Endothelial cell of umbilical vein (primary cell): ENCODE measurements at regions not wholly inside any gene's neighbourhood (a gene's known extent, or its start where the extent isn't known, plus 50 kb on each side); places are given as distances from the start of the nearest gene placed in this dataset.

ENCODE experiments used
- BruUV-seq: library from RNA; stranded (reverse); fragments of 400-500 nt; replicated peaks from 2 replicates; lab custom pipeline; 2021; lab: Mats Ljungman, UMichigan
- CTCF ChIA-PET: fragments of 300-600, 350-600 bp; sonication (Branson Sonifier 250); formaldehyde crosslinking; loops from one replicate; lab custom pipeline; 2021; ENCODE audit warnings: antibody characterized with exemption, inconsistent platforms; lab: Charles Lee
- POLR2A ChIA-PET: fragments of 300-600, 350-600 bp; sonication (Branson Sonifier 250); formaldehyde crosslinking; loops from one replicate; lab custom pipeline; 2021; ENCODE audit warnings: antibody characterized with exemption, inconsistent platforms; lab: Charles Lee
- DNase-seq: peaks from one replicate; pipeline ENCODE4 v3.0.0-alpha.2; 2011; ENCODE audit warnings: low read depth, low spot score
- FAIRE-seq: peaks from 2 replicates; lab custom pipeline; 2011; peaks lifted over from hg19 to GRCh38; lab: Jason Lieb, UNC
- H2AFZ ChIP-seq: 2 replicates; pipeline ENCODE4 v1.6.0; 2012; ENCODE audit warnings: low read depth, low read length, control low read depth, inconsistent platforms
- H3K27ac ChIP-seq: 2 replicates; pipeline ENCODE4 v1.5.1; 2011; ENCODE audit warnings: low read depth, mild to moderate bottlenecking, control low read depth, low read length, moderate library complexity; ENCODE audit not compliant: insufficient read depth
- H3K27me3 ChIP-seq, 2 experiments: 2 replicates each; pipeline versions ENCODE4 v1.6.0 to v1.6.1; 2011; ENCODE audit warnings: low read length in 2 of 2, mixed read lengths in 1 of 2; ENCODE audit not compliant: control insufficient read depth in 2 of 2, insufficient read depth in 2 of 2
- H3K36me3 ChIP-seq, 2 experiments: 2 replicates in 1 of 2; 3 replicates in 1 of 2; pipeline ENCODE4 v1.5.1; 2011; ENCODE audit warnings: low read length in 2 of 2, mild to moderate bottlenecking in 1 of 2, moderate library complexity in 1 of 2; ENCODE audit not compliant: control insufficient read depth in 2 of 2, insufficient read depth in 2 of 2; ENCODE audit errors: extremely low read depth in 1 of 2
- H3K4me1 ChIP-seq: 3 replicates; pipeline ENCODE4 v1.5.1; 2011; ENCODE audit warnings: mild to moderate bottlenecking, low read length; ENCODE audit not compliant: control insufficient read depth, insufficient read depth; ENCODE audit errors: extremely low read depth
- H3K4me2 ChIP-seq: 2 replicates; pipeline ENCODE4 v1.6.1; 2011; ENCODE audit warnings: low read length, control low read depth, mixed read lengths; ENCODE audit not compliant: insufficient read depth
- H3K4me3 ChIP-seq, 3 experiments: fragments of 200-600 bp in 1 of 3; sonication (generic), shearing (Covaris generic) in 1 of 3; replicated peaks in 1 of 3; 2 replicates each; pipeline ENCODE4 v1.5.1; 2011 to 2016; ENCODE audit warnings: control low read depth in 3 of 3, low read length in 3 of 3, mild to moderate bottlenecking in 2 of 3, inconsistent platforms in 1 of 3, low read depth in 1 of 3, moderate library complexity in 1 of 3; ENCODE audit not compliant: insufficient read depth in 1 of 3
- H3K79me2 ChIP-seq: 2 replicates; pipeline ENCODE4 v1.6.0; 2012; ENCODE audit warnings: low read length, inconsistent platforms; ENCODE audit not compliant: control insufficient read depth, insufficient read depth
- H3K9ac ChIP-seq: replicated peaks from 2 replicates; pipeline ENCODE3; 2011; ENCODE audit warnings: low read length, control low read depth; ENCODE audit not compliant: insufficient read depth; ENCODE audit errors: extremely low read depth
- H3K9me1 ChIP-seq: replicated peaks from 3 replicates; pipeline ENCODE4 v1.6.0; 2011; ENCODE audit warnings: mild to moderate bottlenecking, low read length; ENCODE audit not compliant: control insufficient read depth, insufficient read depth; ENCODE audit errors: extremely low read depth
- H3K9me3 ChIP-seq: replicated peaks from 2 replicates; pipeline ENCODE4 v1.5.1; 2012; ENCODE audit warnings: low read length, inconsistent platforms; ENCODE audit not compliant: control insufficient read depth, insufficient read depth
- H4K20me1 ChIP-seq: replicated peaks from 2 replicates; pipeline ENCODE3; 2011; ENCODE audit warnings: mild to moderate bottlenecking, low read length; ENCODE audit not compliant: control insufficient read depth, insufficient read depth; ENCODE audit errors: extremely low read depth
- CTCF ChIP-seq, 2 donors: IDR thresholded peaks; 1 replicate in 1 of 2; 2 replicates in 1 of 2; pipeline ENCODE4 v1.5.1; 2011; ENCODE audit warnings: low read length in 2 of 2, mild to moderate bottlenecking in 2 of 2, moderate library complexity in 2 of 2, control low read depth in 1 of 2, inconsistent platforms in 1 of 2, low read depth in 1 of 2; ENCODE audit not compliant: insufficient read depth in 1 of 2; ENCODE audit errors: extremely low read depth in 1 of 2
- EZH2 ChIP-seq: IDR thresholded peaks from 2 replicates; pipeline ENCODE4 v1.6.1; 2012; ENCODE audit warnings: borderline replicate concordance, low read depth, mild to moderate bottlenecking, moderate library complexity, low read length, inconsistent platforms; ENCODE audit not compliant: severe bottlenecking
- FOS ChIP-seq: IDR thresholded peaks from 2 replicates; pipeline ENCODE4 v1.6.1; 2011; ENCODE audit warnings: mild to moderate bottlenecking, low read length, moderate library complexity, borderline replicate concordance; ENCODE audit not compliant: insufficient read depth
- GATA2 ChIP-seq: IDR thresholded peaks from 2 replicates; pipeline ENCODE4 v1.7.0; 2011; ENCODE audit warnings: low read depth, mild to moderate bottlenecking, moderate library complexity, mixed read lengths, low read length; ENCODE audit not compliant: insufficient read length, insufficient read depth
- JUN ChIP-seq: IDR thresholded peaks from 2 replicates; pipeline ENCODE4 v1.6.1; 2011; ENCODE audit warnings: borderline replicate concordance, low read depth; ENCODE audit not compliant: insufficient read length, insufficient read depth
- MAX ChIP-seq: IDR thresholded peaks from 2 replicates; pipeline ENCODE4 v1.6.1; 2011; ENCODE audit not compliant: insufficient read depth, insufficient read length
- MYC ChIP-seq: IDR thresholded peaks from one replicate; pipeline ENCODE4 v1.6.1; 2011; ENCODE audit warnings: mild to moderate bottlenecking, low read depth, low read length
- POLR2A ChIP-seq: IDR thresholded peaks from 2 replicates; pipeline ENCODE4 v1.6.1; 2012; ENCODE audit warnings: low read depth, mild to moderate bottlenecking, control low read depth, low read length
- POLR2AphosphoS5 ChIP-seq: IDR thresholded peaks from 2 replicates; pipeline ENCODE4 v1.6.1; 2012; ENCODE audit warnings: low read depth, mild to moderate bottlenecking, control low read depth, low read length, moderate library complexity; ENCODE audit not compliant: insufficient read depth
- dilution Hi-C: fragments of 300-500 bp; cut with MboI; formaldehyde crosslinking; loops from one replicate; pipeline ENCODE4 v1.15.0; 2019; ENCODE audit warnings: low sequenced_read_pairs; ENCODE audit not compliant: extremely low pct_ligation_motif_present
- intact Hi-C: fragments of 100-400 bp; cut with micrococcal nuclease; formaldehyde crosslinking; loops from one replicate; pipeline ENCODE4 v1.10.0; 2022

- H3K9ac ChIP-seq: no peak overlapping the region
- no peak overlapping the region for H2AFZ ChIP-seq
- dilution Hi-C loops (no loop called here), intact Hi-C loops (no loop called here)
- H3K27me3 ChIP-seq: no peaks in the 10 kb centered on the region
- no peaks in the 10 kb centered on the region for H3K79me2 ChIP-seq
- ChIA-PET POLR2A (no interaction called here), CTCF (interaction anchor here (1.7 kb wide), 1 partner anchor 146 kb away, joined by 5 read pairs; no protein-coding TSS in a partner anchor)
- no peak for FAIRE-seq
- no peak overlapping the region for H3K4me3 ChIP-seq
- no peaks in the 10 kb centered on the region for H4K20me1 ChIP-seq
- DNase-seq: no peak
- no peak for TF ChIP-seq FOS
- TF ChIP-seq POLR2AphosphoS5: no peak
- TF ChIP-seq GATA2: no peak
- no peak for TF ChIP-seq MYC
- no peak for TF ChIP-seq CTCF (IDR thresholded peaks at IDR 0.05; ENCODE audit: extremely low read depth in 1 of 2, insufficient read depth in 1 of 2, low read depth in 1 of 2, low read length in 2 of 2)
- TF ChIP-seq MAX: no peak
- TF ChIP-seq POLR2A: no peak
- no peak for TF ChIP-seq EZH2
- no peak for TF ChIP-seq JUN
- no peaks in the 10 kb centered on the region for H3K9me3 ChIP-seq
- H3K27ac ChIP-seq: no peak overlapping the region
- no peaks in the 10 kb centered on the region for H3K4me1 ChIP-seq
- no TSS peak for BruUV-seq
- H3K9me1 ChIP-seq: no peaks in the 10 kb centered on the region
- H3K36me3 ChIP-seq: no peaks in the 10 kb centered on the region
- H3K4me2 ChIP-seq: no peak overlapping the region
Observed at GRCh38 chr6:49264496-49264895, 198.6 kb downstream of the MMUT start.
